A549 (cell line): ENCODE measurements at regions not wholly inside any gene's neighbourhood (a gene's known extent, or its start where the extent isn't known, plus 50 kb on each side); places are given as distances from the start of the nearest gene placed in this dataset.
A peak's percentile ranks its signal among the peaks of the same experiment; 100 is the strongest.

Experiments used
- ATAC-seq, 2 experiments: fragments of 200-7000 bp in 1 of 2; fragments of >200 bp in 1 of 2; cut with Nextera tagmentation in 1 of 2; cut with Tn5 transposase in 1 of 2; 3 replicates each; pipeline versions ENCODE4 v1.8.0 to v1.9.1; 2018 to 2020; ENCODE audit warnings: mild to moderate bottlenecking in 1 of 2, moderate library complexity in 1 of 2
- CTCF ChIA-PET: fragments of 300-600 bp; sonication (Branson Sonifier 250); formaldehyde crosslinking; extraction: SDS; loops from one replicate; lab custom pipeline; 2021; ENCODE audit warnings: antibody characterized with exemption, inconsistent platforms; lab: Yijun Ruan, JAX
- POLR2A ChIA-PET: fragments of 350-600 bp; formaldehyde crosslinking; extraction: SDS; loops from one replicate; lab custom pipeline; 2021; ENCODE audit warnings: antibody characterized with exemption, inconsistent platforms; lab: Yijun Ruan, JAX
- DNase-seq, 2 experiments: peaks; one replicate each; pipeline versions ENCODE4 v3.0.0 to v3.0.0-alpha.2; 2011 to 2016; ENCODE audit warnings: low read depth in 1 of 2, low spot score in 1 of 2
- FAIRE-seq: peaks from 2 replicates; lab custom pipeline; 2011; peaks lifted over from hg19 to GRCh38; lab: Jason Lieb, UNC
- H3K27ac ChIP-seq, 2 experiments: fragments of >200 bp; sonication (Bioruptor Twin); formaldehyde crosslinking; 3 replicates each; pipeline ENCODE4 v1.5.1; 2016 to 2017
- H3K4me1 ChIP-seq: fragments of >200 bp; sonication (Bioruptor Twin); formaldehyde crosslinking; 3 replicates; pipeline ENCODE4 v1.6.1; 2016
- H3K4me2 ChIP-seq: fragments of >200 bp; sonication (Bioruptor Twin); formaldehyde crosslinking; 3 replicates; pipeline ENCODE4 v1.6.1; 2016
- H3K4me3 ChIP-seq: fragments of >200 bp; sonication (Bioruptor Twin); formaldehyde crosslinking; 3 replicates; pipeline ENCODE4 v1.5.1; 2016
- H3K9me3 ChIP-seq: fragments of >200 bp; sonication (Bioruptor Twin); formaldehyde crosslinking; 3 replicates; pipeline ENCODE4 v1.6.1; 2016
- ATOH8 ChIP-seq: fragments of 250-450 bp; sonication (Bioruptor Pico); IDR thresholded peaks from 2 replicates; pipeline ENCODE4 v1.5.0; 2020; ENCODE audit warnings: low read depth, mild to moderate bottlenecking, moderate library complexity
- BCL3 ChIP-seq: fragments of >200 bp; sonication (Bioruptor Twin); formaldehyde crosslinking; IDR thresholded peaks from 3 replicates; pipeline ENCODE4 v1.6.1; 2016
- BHLHE40 ChIP-seq: IDR thresholded peaks from 2 replicates; pipeline ENCODE4 v1.6.1; 2012; ENCODE audit warnings: low read depth, low read length, inconsistent platforms
- CBX8 ChIP-seq: fragments of 200-600 bp; sonication (generic); IDR thresholded peaks from 2 replicates; pipeline ENCODE4 v1.6.1; 2016
- CEBPB ChIP-seq, 2 experiments: fragments of >200 bp in 1 of 2; sonication (Bioruptor Twin) in 1 of 2; formaldehyde crosslinking in 1 of 2; IDR thresholded peaks; 2 replicates each; pipeline ENCODE4 v1.6.1; 2012 to 2016
- CTCF ChIP-seq: fragments of >200 bp; sonication (Bioruptor Twin); formaldehyde crosslinking; IDR thresholded peaks from 3 replicates; pipeline ENCODE4 v1.5.1; 2016
- EHF ChIP-seq: fragments of 250-450 bp; sonication (Bioruptor Pico); IDR thresholded peaks from 2 replicates; pipeline ENCODE4 v1.5.0; 2020; ENCODE audit warnings: mild to moderate bottlenecking
- ELK1 ChIP-seq: fragments of 150-350 bp; IDR thresholded peaks from 2 replicates; pipeline ENCODE4 v1.6.1; 2014; ENCODE audit warnings: low read depth, mild to moderate bottlenecking, low read length
- FOSL2 ChIP-seq, 2 experiments: fragments of 450-650 bp in 1 of 2; fragments of >200 bp in 1 of 2; sonication (Bioruptor Twin) in 1 of 2; formaldehyde crosslinking; IDR thresholded peaks; 2 replicates each; pipeline versions ENCODE4 v1.5.0 to v1.6.1; 2016 to 2020; ENCODE audit warnings: mild to moderate bottlenecking in 1 of 2, moderate library complexity in 1 of 2
- HDAC2 ChIP-seq: fragments of 200-600 bp; sonication (generic); IDR thresholded peaks from 2 replicates; pipeline ENCODE4 v1.6.1; 2016
- HEYL ChIP-seq: fragments of 250-450 bp; sonication (Bioruptor Pico); IDR thresholded peaks from 2 replicates; pipeline ENCODE4 v1.8.0; 2021; ENCODE audit warnings: mild to moderate bottlenecking, moderate library complexity
- HOXB5 ChIP-seq: fragments of 250-450 bp; sonication (Bioruptor Pico); IDR thresholded peaks from 2 replicates; pipeline ENCODE4 v1.5.0; 2020; ENCODE audit warnings: mild to moderate bottlenecking, moderate library complexity
- JUNB ChIP-seq: fragments of >200 bp; sonication (Bioruptor Twin); formaldehyde crosslinking; IDR thresholded peaks from 2 replicates; pipeline ENCODE4 v1.6.1; 2016
- KDM1A ChIP-seq: fragments of 200-600 bp; sonication (generic); IDR thresholded peaks from 2 replicates; pipeline ENCODE4 v1.6.1; 2016; ENCODE audit warnings: low read depth, mild to moderate bottlenecking
- MAZ ChIP-seq: fragments of 150-350 bp; IDR thresholded peaks from 2 replicates; pipeline ENCODE4 v1.6.1; 2014; ENCODE audit warnings: antibody characterized with exemption, low read depth, low read length, borderline replicate concordance
- NPAS2 ChIP-seq: fragments of 250-450 bp; sonication (Bioruptor Pico); IDR thresholded peaks from 2 replicates; pipeline ENCODE4 v1.8.0; 2022; ENCODE audit warnings: mild to moderate bottlenecking, moderate library complexity, borderline replicate concordance
- POLR2A ChIP-seq: IDR thresholded peaks from 2 replicates; pipeline ENCODE4 v1.6.1; 2012; ENCODE audit warnings: mild to moderate bottlenecking, low read length
- POLR2AphosphoS2 ChIP-seq: conservative IDR thresholded peaks from 2 replicates; pipeline ENCODE4 v1.6.1; 2012; ENCODE audit warnings: low read length, improper control_type of control experiment, inconsistent platforms
- RCOR1 ChIP-seq: fragments of 150-350 bp; IDR thresholded peaks from 2 replicates; pipeline ENCODE4 v1.6.1; 2014; ENCODE audit warnings: antibody characterized with exemption, low read length, low read depth
- RNF2 ChIP-seq: fragments of 200-600 bp; sonication (generic); IDR thresholded peaks from 2 replicates; pipeline ENCODE4 v1.6.1; 2016; ENCODE audit warnings: low read depth, mild to moderate bottlenecking, antibody characterized with exemption, moderate library complexity, borderline replicate concordance
- SREBF2 ChIP-seq: fragments of 450-650 bp; IDR thresholded peaks from 2 replicates; pipeline ENCODE4 v1.6.1; 2014; ENCODE audit warnings: mild to moderate bottlenecking, moderate library complexity
- TP53 ChIP-seq: fragments of 250-450 bp; sonication (Bioruptor Pico); IDR thresholded peaks from 2 replicates; pipeline ENCODE4 v1.5.0; 2021; ENCODE audit warnings: mild to moderate bottlenecking, moderate library complexity
- USF2 ChIP-seq: fragments of 450-650 bp; IDR thresholded peaks from 2 replicates; pipeline ENCODE4 v1.6.1; 2014; ENCODE audit warnings: antibody characterized with exemption
- ZFP36 ChIP-seq: fragments of 450-650 bp; IDR thresholded peaks from 2 replicates; pipeline ENCODE4 v1.6.1; 2014; ENCODE audit warnings: borderline replicate concordance; ENCODE audit not compliant: partially characterized antibody
- ZNF302 ChIP-seq: fragments of 250-450 bp; sonication (Bioruptor Pico); IDR thresholded peaks from 2 replicates; pipeline ENCODE4 v1.9.0; 2021; ENCODE audit warnings: inconsistent platforms, mild to moderate bottlenecking, moderate library complexity
- ZSCAN20 ChIP-seq: fragments of 250-450 bp; sonication (Bioruptor Pico); IDR thresholded peaks from 2 replicates; pipeline ENCODE4 v1.8.0; 2022; ENCODE audit warnings: mild to moderate bottlenecking, moderate library complexity
- WGBS: methylation state at CpG from one replicate; pipeline ENCODE4 v1.1.6; 2017; ENCODE audit errors: missing lambda C conversion rate; 5-methylcytosine and 5-hydroxymethylcytosine counted together

- POLR2A ChIA-PET, result interaction anchor here (0.8 to 2.9 kb wide), 5 partner anchors 43 to 317 kb away, joined by 4 to 26 read pairs (median 6); partner anchors contain the start of genes NT5E and SYNCRIP
- no peak overlapping the region for H3K4me3 ChIP-seq
- peak overlapping the region; percentile 75 to 81 for H3K27ac ChIP-seq
Observed at GRCh38 chr6:85361643-85362014, 88.3 kb upstream of the NT5E start.

GRCh38 chr6:85360794-85361642 lies 88.9 kb upstream of the NT5E start:
- ChIA-PET POLR2A (interaction anchor here (0.8 to 2.9 kb wide), 5 partner anchors 44 to 317 kb away, joined by 4 to 26 read pairs (median 6); partner anchors contain the start of genes NT5E and SYNCRIP), CTCF (interaction anchor here (0.5 to 6.4 kb wide), 9 partner anchors 9 to 176 kb away, joined by 3 to 53 read pairs (median 4); partner anchors contain the start of gene NT5E)
- 0% methylated on average over 1 of the region's 1 CpG for WGBS
- H3K4me3 ChIP-seq, result no peak overlapping the region
- H3K9me3 ChIP-seq, result no peaks in the 10 kb centered on the region
- peak; percentile 53 to 88 for DNase-seq
- peak overlapping the region; percentile 75 to 81 for H3K27ac ChIP-seq
- peak; percentile 36 for FAIRE-seq
- H3K4me2 ChIP-seq, result peak overlapping the region; percentile 52
- H3K4me1 ChIP-seq, result peaks cover 44% of the 10 kb centered on the region
- peak; percentile 98 to 99 for ATAC-seq
- TF ChIP-seq RCOR1 (no peak), RNF2 (no peak), HEYL (CRISPR knock-in tag) (no peak), CBX8 (no peak), HDAC2 (no peak), CEBPB (IDR thresholded peaks at IDR 0.05) (peak in 1 of 2 experiments; percentile 5; a peak in 1 of 4 replicates), ELK1 (no peak), SREBF2 (no peak), CTCF (no peak), FOSL2 (IDR thresholded peaks at IDR 0.05) (peak; percentile 67), FOSL2 (CRISPR knock-in tag; IDR thresholded peaks at IDR 0.05) (peak; percentile 89), BHLHE40 (peak; percentile 57; the same call in 1 of the 2 replicates), JUNB (peak; percentile 78), BCL3 (0 out of 3 replicates have a peak, but pooled peaks have one; percentile 14), HOXB5 (CRISPR knock-in tag) (0 out of 2 replicates have a peak, but pooled peaks have one; percentile 37), EHF (CRISPR knock-in tag) (no peak), NPAS2 (no peak)

More at GRCh38 chr6:85361643-85362014, 88.3 kb upstream of the NT5E start:
- FAIRE-seq, result no peak
- Histone ChIP-seq H3K4me1 (peaks cover 44% of the 10 kb centered on the region), H3K4me2 (peak overlapping the region; percentile 52), H3K9me3 (no peaks in the 10 kb centered on the region)
- no peak for TF ChIP-seq ELK1
- no peak for TF ChIP-seq ZSCAN20 (CRISPR knock-in tag)
- no peak for TF ChIP-seq POLR2AphosphoS2
- no peak for TF ChIP-seq ZNF302 (CRISPR knock-in tag)
- no peak for TF ChIP-seq EHF (CRISPR knock-in tag)
- no peak for TF ChIP-seq CBX8
- no peak for TF ChIP-seq MAZ
- TF ChIP-seq JUNB, result no peak
- no peak for TF ChIP-seq NPAS2
- no peak for TF ChIP-seq USF2
- no peak for TF ChIP-seq TP53 (CRISPR knock-in tag)
- TF ChIP-seq KDM1A, result no peak
- no peak for TF ChIP-seq ATOH8 (CRISPR knock-in tag)
- no peak for TF ChIP-seq POLR2A
- no peak for TF ChIP-seq ZFP36
- no peak for TF ChIP-seq BHLHE40
- peak; percentile 52 to 64; a peak in 5 of 6 replicates for ATAC-seq
- WGBS, result 100% methylated on average over 2 of the region's 2 CpGs
- CTCF ChIA-PET, result interaction anchor here (1.0 to 6.4 kb wide), 6 partner anchors 9 to 175 kb away, joined by 3 to 53 read pairs (median 4); partner anchors contain the start of gene NT5E
- DNase-seq, result no peak
